Erythroblast (primary cell): ENCODE measurements at regions not wholly inside any gene's neighbourhood (a gene's known extent, or its start where the extent isn't known, plus 50 kb on each side); places are given as distances from the start of the nearest gene placed in this dataset.

Experiments used
- GATA1 ChIP-seq: IDR thresholded peaks from 2 replicates; pipeline ENCODE4 v1.6.1; 2011; ENCODE audit warnings: low read depth, mild to moderate bottlenecking, control low read depth, low read length, moderate library complexity
- POLR2A ChIP-seq: IDR thresholded peaks from 2 replicates; pipeline ENCODE4 v1.6.1; 2011; ENCODE audit warnings: mild to moderate bottlenecking, low read length

DNA sequence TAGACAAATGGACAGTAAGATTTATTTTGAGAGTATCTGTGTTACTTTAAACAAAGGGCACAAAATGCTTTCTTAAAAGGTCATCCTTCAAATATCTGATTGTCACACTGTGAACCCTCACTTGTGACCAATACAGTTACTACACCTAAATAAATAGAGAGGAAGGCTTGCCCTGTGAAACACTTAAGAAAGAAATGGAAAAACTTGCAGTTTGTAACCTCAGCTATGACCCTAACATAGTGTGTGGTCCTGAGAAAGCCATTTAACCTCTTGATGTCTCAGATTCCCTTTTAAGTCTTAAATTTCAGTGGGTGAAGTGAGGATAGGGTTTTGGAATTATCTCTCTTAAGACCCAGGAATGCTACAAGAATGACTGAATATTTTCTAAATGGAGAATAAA lies 126.7 kb upstream of the SLC27A6 start:
- TF ChIP-seq POLR2A: no peak
- TF ChIP-seq GATA1: no peak
